Body of pancreas (tissue), 4 donors: ENCODE measurements at regions not wholly inside any gene's neighbourhood (a gene's known extent, or its start where the extent isn't known, plus 50 kb on each side); places are given as distances from the start of the nearest gene placed in this dataset.

Source experiments
- POLR2A ChIP-seq, 3 donors: fragments of 450-650 bp; IDR thresholded peaks; one replicate each; pipeline ENCODE4 v1.6.1; 2016; ENCODE audit warnings: antibody characterized with exemption in 3 of 3, mild to moderate bottlenecking in 2 of 3
- TF ChIP-seq, protein P1 (sequence below), 7 experiments: fragments of 450-650 bp in 4 of 7; fragments of 200-600 bp in 3 of 7; sonication (generic) in 3 of 7; IDR thresholded peaks; one replicate each; pipeline ENCODE4 v1.5.1; 2016 to 2019; ENCODE audit warnings: antibody characterized with exemption in 7 of 7

DNA sequence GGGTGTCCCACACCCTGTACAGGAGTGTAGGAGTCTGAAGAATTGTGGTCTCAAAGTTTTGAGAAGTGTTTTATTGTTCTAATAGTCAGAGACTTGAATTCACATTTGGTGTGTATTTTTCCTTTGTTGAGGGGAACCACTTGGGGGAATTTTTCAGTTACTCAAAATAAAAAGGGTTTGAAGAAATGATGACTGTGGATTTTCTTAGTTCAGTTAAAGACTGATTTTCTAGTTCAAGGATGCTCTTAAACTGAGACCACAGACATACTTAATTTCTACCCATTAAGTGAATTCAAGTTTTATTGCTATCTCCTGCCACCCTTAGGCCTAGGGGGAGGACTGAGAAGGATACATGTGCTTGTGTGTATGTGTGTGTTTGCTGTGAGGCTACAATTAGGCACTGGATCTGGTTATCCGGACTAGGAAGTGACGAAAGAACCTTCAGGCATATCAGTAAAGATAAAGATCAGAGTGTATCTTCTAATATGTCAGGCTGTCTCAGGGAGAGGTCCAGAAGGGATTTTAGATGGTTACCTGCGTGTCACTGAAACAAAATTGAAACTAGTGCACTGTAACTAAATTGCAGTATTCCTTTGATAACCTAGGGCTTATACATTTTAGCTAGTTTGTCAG is 234.9 kb upstream of the DACH1 start:
- TF ChIP-seq, protein P1, sequence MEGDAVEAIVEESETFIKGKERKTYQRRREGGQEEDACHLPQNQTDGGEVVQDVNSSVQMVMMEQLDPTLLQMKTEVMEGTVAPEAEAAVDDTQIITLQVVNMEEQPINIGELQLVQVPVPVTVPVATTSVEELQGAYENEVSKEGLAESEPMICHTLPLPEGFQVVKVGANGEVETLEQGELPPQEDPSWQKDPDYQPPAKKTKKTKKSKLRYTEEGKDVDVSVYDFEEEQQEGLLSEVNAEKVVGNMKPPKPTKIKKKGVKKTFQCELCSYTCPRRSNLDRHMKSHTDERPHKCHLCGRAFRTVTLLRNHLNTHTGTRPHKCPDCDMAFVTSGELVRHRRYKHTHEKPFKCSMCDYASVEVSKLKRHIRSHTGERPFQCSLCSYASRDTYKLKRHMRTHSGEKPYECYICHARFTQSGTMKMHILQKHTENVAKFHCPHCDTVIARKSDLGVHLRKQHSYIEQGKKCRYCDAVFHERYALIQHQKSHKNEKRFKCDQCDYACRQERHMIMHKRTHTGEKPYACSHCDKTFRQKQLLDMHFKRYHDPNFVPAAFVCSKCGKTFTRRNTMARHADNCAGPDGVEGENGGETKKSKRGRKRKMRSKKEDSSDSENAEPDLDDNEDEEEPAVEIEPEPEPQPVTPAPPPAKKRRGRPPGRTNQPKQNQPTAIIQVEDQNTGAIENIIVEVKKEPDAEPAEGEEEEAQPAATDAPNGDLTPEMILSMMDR (IDR thresholded peaks at IDR 0.05): no peak
- no peak for TF ChIP-seq POLR2A (IDR thresholded peaks at IDR 0.05)
